CD14-positive monocyte (primary cell): ENCODE measurements at regions not wholly inside any gene's neighbourhood (a gene's known extent, or its start where the extent isn't known, plus 50 kb on each side); places are given as distances from the start of the nearest gene placed in this dataset.

ENCODE experiments used
- DNase-seq, 3 donors: peaks; one replicate each; pipeline ENCODE4 v3.0.0-alpha.2; 2011 to 2022
- H2AFZ ChIP-seq: 2 replicates; pipeline ENCODE4 v1.6.0; 2012; ENCODE audit warnings: mild to moderate bottlenecking, low read depth, low read length, inconsistent platforms; ENCODE audit not compliant: insufficient read depth, poor library complexity, severe bottlenecking
- H3K27ac ChIP-seq, 2 donors: 1 replicate in 1 of 2; 2 replicates in 1 of 2; pipeline ENCODE4 v1.5.1; 2012 to 2013; ENCODE audit warnings: low read length in 2 of 2, control low read depth in 1 of 2, inconsistent platforms in 1 of 2, low read depth in 1 of 2, mild to moderate bottlenecking in 1 of 2
- H3K27me3 ChIP-seq, 2 donors: one replicate each; pipeline versions ENCODE4 v1.6.0 to v1.6.1; 2011 to 2013; ENCODE audit warnings: low read length in 2 of 2; ENCODE audit not compliant: control insufficient read depth in 2 of 2, insufficient read depth in 2 of 2
- H3K36me3 ChIP-seq, 2 donors: replicated peaks in 1 of 2; 1 replicate in 1 of 2; 2 replicates in 1 of 2; pipeline versions ENCODE4 v1.5.1 to v1.6.1; 2012 to 2013; ENCODE audit warnings: low read length in 2 of 2, control low read depth in 1 of 2, inconsistent platforms in 1 of 2, mild to moderate bottlenecking in 1 of 2; ENCODE audit not compliant: insufficient read depth in 2 of 2, control insufficient read depth in 1 of 2
- H3K4me1 ChIP-seq, 2 donors: 1 replicate in 1 of 2; 2 replicates in 1 of 2; pipeline versions ENCODE4 v1.5.1 to v1.6.1; 2012 to 2013; ENCODE audit warnings: low read length in 2 of 2, control low read depth in 1 of 2, inconsistent platforms in 1 of 2, mild to moderate bottlenecking in 1 of 2, moderate library complexity in 1 of 2; ENCODE audit not compliant: insufficient read depth in 2 of 2, control insufficient read depth in 1 of 2
- H3K4me2 ChIP-seq: replicated peaks from 2 replicates; pipeline ENCODE3; 2012; ENCODE audit warnings: low read length, moderate library complexity, mild to moderate bottlenecking; ENCODE audit not compliant: poor library complexity, severe bottlenecking; ENCODE audit errors: extremely low read depth
- H3K4me3 ChIP-seq, 3 experiments: fragments of 200-600 bp in 1 of 3; sonication (generic) in 1 of 3; replicated peaks in 1 of 3; 1 replicate in 2 of 3; 2 replicates in 1 of 3; pipeline ENCODE4 v1.5.1; 2011 to 2013; ENCODE audit warnings: low read length in 3 of 3, mild to moderate bottlenecking in 3 of 3, control low read depth in 2 of 3, low read depth in 2 of 3, inconsistent platforms in 1 of 3, moderate library complexity in 1 of 3
- H3K79me2 ChIP-seq: 2 replicates; pipeline ENCODE4 v1.6.0; 2012; ENCODE audit warnings: mild to moderate bottlenecking, control low read depth, inconsistent platforms, low read length, moderate library complexity; ENCODE audit not compliant: insufficient read depth
- H3K9ac ChIP-seq: 2 replicates; pipeline ENCODE4 v1.6.0; 2017; ENCODE audit warnings: low read length, mild to moderate bottlenecking; ENCODE audit not compliant: insufficient read depth, poor library complexity, severe bottlenecking
- H3K9me3 ChIP-seq, 2 donors: replicated peaks in 1 of 2; 1 replicate in 1 of 2; 2 replicates in 1 of 2; pipeline versions ENCODE4 v1.5.1 to v1.6.1; 2012 to 2013; ENCODE audit warnings: low read length in 2 of 2, control low read depth in 1 of 2; ENCODE audit not compliant: control insufficient read depth in 1 of 2, insufficient read depth in 1 of 2
- H4K20me1 ChIP-seq: 2 replicates; pipeline ENCODE4 v1.6.0; 2012; ENCODE audit warnings: mild to moderate bottlenecking, low read length, control low read depth, moderate library complexity; ENCODE audit not compliant: insufficient read depth
- H3K27ac Mint-ChIP-seq, 7 donors: one replicate each; pipeline ENCODE4 v1.8.0; 2020; ENCODE audit warnings: mild to moderate bottlenecking in 7 of 7, mixed read lengths in 7 of 7, moderate library complexity in 6 of 7, inconsistent platforms in 2 of 7
- H3K27me3 Mint-ChIP-seq, 3 donors: one replicate each; pipeline ENCODE4 v1.8.0; 2021 to 2022; ENCODE audit warnings: low read depth in 3 of 3, mild to moderate bottlenecking in 3 of 3, mixed read lengths in 3 of 3, moderate library complexity in 3 of 3, inconsistent platforms in 1 of 3
- H3K36me3 Mint-ChIP-seq, 2 donors: one replicate each; pipeline ENCODE4 v1.8.0; 2020; ENCODE audit warnings: mixed read lengths in 2 of 2, inconsistent platforms in 1 of 2, mild to moderate bottlenecking in 1 of 2
- H3K4me1 Mint-ChIP-seq: one replicate; pipeline ENCODE4 v1.8.0; 2020; ENCODE audit warnings: mild to moderate bottlenecking, mixed read lengths
- H3K4me3 Mint-ChIP-seq, 2 donors: one replicate each; pipeline ENCODE4 v1.8.0; 2020; ENCODE audit warnings: mild to moderate bottlenecking in 2 of 2, mixed read lengths in 2 of 2, moderate library complexity in 1 of 2
- H3K9me3 Mint-ChIP-seq, 7 donors: one replicate each; pipeline ENCODE4 v1.8.0; 2020 to 2022; ENCODE audit warnings: mixed read lengths in 7 of 7, mild to moderate bottlenecking in 6 of 7, moderate library complexity in 6 of 7, inconsistent platforms in 2 of 7
- CTCF ChIP-seq: fragments of 200-600 bp; IDR thresholded peaks from one replicate; pipeline ENCODE4 v1.8.0; 2022; ENCODE audit warnings: antibody characterized with exemption, mild to moderate bottlenecking
- WGBS: methylation state at CpG from one replicate; pipeline ENCODE4 v1.1.5; 2013; ENCODE audit warnings: missing lambda C conversion rate; ENCODE audit not compliant: insufficient coverage; 5-methylcytosine and 5-hydroxymethylcytosine counted together
- intact Hi-C, 2 donors: fragments of 100-400 bp; cut with micrococcal nuclease; formaldehyde crosslinking; loops; one replicate each; pipeline versions ENCODE4 v1.15.0 to v1.15.1; 2023

DNA sequence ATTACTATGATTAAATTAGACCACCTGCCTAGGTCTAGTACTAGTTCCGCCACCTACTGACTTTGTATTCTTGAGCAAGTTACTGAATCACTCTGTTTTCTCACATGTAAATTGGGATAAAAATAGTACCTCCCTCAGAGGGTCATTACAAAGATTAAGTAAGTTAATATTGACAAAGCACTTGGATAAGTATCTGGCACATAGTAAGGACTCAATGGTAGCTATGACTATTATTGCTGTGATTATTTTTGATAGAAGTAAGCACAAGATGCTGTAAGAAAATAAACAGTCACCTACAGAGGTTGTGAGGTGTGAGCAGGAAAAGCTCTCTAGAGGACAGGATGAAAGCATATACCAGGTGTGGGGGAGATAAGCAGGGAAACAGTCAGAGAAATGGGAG is 173.1 kb upstream of the PAPPA start:
- H3K27me3 ChIP-seq = no peaks in the 10 kb centered on the region
- no peaks in the 10 kb centered on the region for H3K36me3 ChIP-seq
- no CpG with 5 or more reads among the region's 1 CpG for WGBS
- H3K79me2 ChIP-seq = no peaks in the 10 kb centered on the region
- TF ChIP-seq CTCF = no peak
- no peak overlapping the region for H3K27ac ChIP-seq
- H3K9me3 Mint-ChIP-seq = peaks cover 0 to 4% (median 0%) of the 10 kb centered on the region in 7 donors
- H3K9ac ChIP-seq = no peak overlapping the region
- H3K4me3 ChIP-seq = no peak overlapping the region
- H3K36me3 Mint-ChIP-seq = no peaks in the 10 kb centered on the region
- H3K4me2 ChIP-seq = no peak overlapping the region
- H3K4me1 Mint-ChIP-seq = no peaks in the 10 kb centered on the region
- no peak overlapping the region for H2AFZ ChIP-seq
- H3K27me3 Mint-ChIP-seq = peaks cover 0 to 3% (median 0%) of the 10 kb centered on the region in 3 donors
- no peaks in the 10 kb centered on the region for H3K4me1 ChIP-seq
- H3K4me3 Mint-ChIP-seq = no peak overlapping the region
- H4K20me1 ChIP-seq = no peaks in the 10 kb centered on the region
- no peak overlapping the region for H3K27ac Mint-ChIP-seq
- intact Hi-C loops = no loop called here
- DNase-seq = no peak
- H3K9me3 ChIP-seq = peaks cover 0 to 3% of the 10 kb centered on the region in 2 donors

GRCh38 chr9:115980976-115981375 is 172.6 kb upstream of the PAPPA start:
- Histone ChIP-seq H3K4me1 (no peaks in the 10 kb centered on the region), H3K9me3 (no peaks in the 10 kb centered on the region), H3K79me2 (no peaks in the 10 kb centered on the region), H3K4me3 (no peak overlapping the region), H3K4me2 (no peak overlapping the region), H2AFZ (no peak overlapping the region), H3K9ac (no peak overlapping the region), H4K20me1 (no peaks in the 10 kb centered on the region), H3K27me3 (no peaks in the 10 kb centered on the region), H3K36me3 (no peaks in the 10 kb centered on the region), H3K27ac (no peak overlapping the region)
- intact Hi-C loops = no loop called here
- TF ChIP-seq CTCF = no peak
- Mint-ChIP-seq H3K9me3 (peaks cover 0 to 4% (median 0%) of the 10 kb centered on the region in 7 donors), H3K4me3 (no peak overlapping the region), H3K36me3 (no peaks in the 10 kb centered on the region), H3K4me1 (no peaks in the 10 kb centered on the region), H3K27me3 (peaks cover 0 to 1% (median 0%) of the 10 kb centered on the region in 3 donors), H3K27ac (no peak overlapping the region)
- no peak for DNase-seq
- 100% methylated on average over 2 of the region's 4 CpGs for WGBS
